Esophagus (tissue), 2 donors: ENCODE measurements at regions not wholly inside any gene's neighbourhood (a gene's known extent, or its start where the extent isn't known, plus 50 kb on each side); places are given as distances from the start of the nearest gene placed in this dataset.
"Not testable (repeated sequence)": the region's sequence is repeated elsewhere in the genome, so short reads cannot be mapped to it uniquely, and the experiment has no call there.

Source experiments
- H3K27ac ChIP-seq, 2 donors: one replicate each; pipeline ENCODE4 v1.5.1; 2013; ENCODE audit warnings: low read depth in 2 of 2, mild to moderate bottlenecking in 2 of 2, inconsistent platforms in 1 of 2, low read length in 1 of 2, moderate library complexity in 1 of 2
- H3K27me3 ChIP-seq, 2 donors: one replicate each; pipeline ENCODE4 v1.6.1; 2013; ENCODE audit warnings: low read length in 2 of 2, control low read depth in 1 of 2, mild to moderate bottlenecking in 1 of 2; ENCODE audit not compliant: insufficient read depth in 2 of 2, control insufficient read depth in 1 of 2
- H3K36me3 ChIP-seq, 2 donors: one replicate each; pipeline ENCODE4 v1.6.1; 2013; ENCODE audit warnings: low read length in 1 of 2; ENCODE audit not compliant: control insufficient read depth in 2 of 2, insufficient read depth in 2 of 2
- H3K4me1 ChIP-seq, 2 donors: one replicate each; pipeline ENCODE4 v1.6.1; 2013; ENCODE audit warnings: low read length in 1 of 2; ENCODE audit not compliant: control insufficient read depth in 2 of 2, insufficient read depth in 2 of 2
- H3K4me3 ChIP-seq, 2 donors: one replicate each; pipeline ENCODE4 v1.5.1; 2013; ENCODE audit warnings: low read length in 2 of 2, mild to moderate bottlenecking in 2 of 2, low read depth in 1 of 2, moderate library complexity in 1 of 2
- H3K9me3 ChIP-seq, 2 donors: one replicate each; pipeline ENCODE4 v1.6.1; 2013; ENCODE audit warnings: mild to moderate bottlenecking in 2 of 2, low read depth in 1 of 2, low read length in 1 of 2, moderate library complexity in 1 of 2; ENCODE audit not compliant: control insufficient read depth in 2 of 2, insufficient read depth in 1 of 2
- WGBS, 2 donors: extraction: QIAGEN DNeasy Blood & Tissue Kit; methylation state at CpG; one replicate each; pipeline ENCODE4 v1.1.7; 2013; 5-methylcytosine and 5-hydroxymethylcytosine counted together
- donor health status: healthy with polysubstance abuse.
- donor health status: Bipolar disorder and iron deficiency.

DNA sequence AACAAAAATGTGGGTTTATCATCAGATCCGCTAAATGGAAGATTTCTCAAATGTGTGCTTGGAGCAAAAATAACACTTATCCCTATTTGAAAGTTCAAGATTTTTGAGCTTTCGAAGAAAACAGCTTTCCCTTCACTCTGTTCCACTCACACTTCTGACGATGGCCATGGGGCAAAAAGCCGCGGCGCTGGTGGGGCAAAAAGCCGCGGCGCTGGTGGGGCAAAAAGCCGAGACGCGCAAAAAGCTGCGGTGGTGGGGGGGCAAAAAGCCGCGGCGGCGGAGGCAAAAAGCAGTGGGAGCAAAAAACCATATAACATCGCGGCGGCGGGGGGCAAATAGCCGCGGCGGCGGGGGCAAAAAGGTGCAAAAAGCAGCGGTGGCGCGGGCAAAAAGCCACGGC lies 1631.5 kb downstream of the RPIA start:
- H3K4me1 ChIP-seq, H3K27me3 ChIP-seq, H3K27ac ChIP-seq, H3K9me3 ChIP-seq, H3K36me3 ChIP-seq: not testable (repeated sequence)
- 5 to 8% methylated on average over 25 to 28 of the region's 29 CpGs for WGBS, 2 donors
- H3K4me3 ChIP-seq: peak overlapping the region in 1 of 2 donors; percentile 72

GRCh38 chr2:90323612-90324558 lies 1632.4 kb downstream of the RPIA start:
- H3K4me1 ChIP-seq, H3K27ac ChIP-seq, H3K36me3 ChIP-seq, H3K27me3 ChIP-seq, H3K9me3 ChIP-seq: not testable (repeated sequence)
- 2 to 3% methylated on average over 58 to 119 of the region's 134 CpGs for WGBS, 2 donors
- peak overlapping the region; percentile 37 to 72 for H3K4me3 ChIP-seq

DNA sequence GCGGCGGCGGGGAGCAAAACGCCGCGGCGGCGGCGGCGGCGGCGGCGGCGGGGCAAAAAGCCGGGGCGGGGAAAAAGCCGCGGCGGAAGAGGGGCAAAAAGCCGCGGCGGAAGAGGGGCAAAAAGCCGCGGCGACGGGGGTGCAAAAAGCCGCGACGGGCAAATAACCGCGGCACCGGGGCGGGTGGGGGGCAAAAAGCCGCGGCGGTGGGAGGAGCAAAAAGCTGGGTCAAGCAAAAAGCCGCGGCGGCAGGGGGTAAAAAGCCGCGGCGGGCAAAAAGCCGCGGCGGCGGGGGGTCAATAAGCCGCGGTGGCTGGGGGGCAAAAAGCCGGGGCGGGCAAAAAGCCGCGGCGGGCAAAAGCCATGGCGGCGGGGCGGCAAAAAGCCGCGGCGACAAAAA lies 1633.2 kb downstream of the RPIA start:
- H3K4me1 ChIP-seq, H3K36me3 ChIP-seq, H3K27me3 ChIP-seq, H3K27ac ChIP-seq, H3K9me3 ChIP-seq: not testable (repeated sequence)
- 1 to 3% methylated on average over 19 to 34 of the region's 59 CpGs for WGBS, 2 donors
- H3K4me3 ChIP-seq: peak overlapping the region in 1 of 2 donors; percentile 72

- not testable (repeated sequence) for H3K9me3 ChIP-seq, H3K36me3 ChIP-seq, H3K4me1 ChIP-seq, H3K27ac ChIP-seq, H3K27me3 ChIP-seq
- peak overlapping the region in 1 of 2 donors; percentile 39 for H3K4me3 ChIP-seq
- WGBS, 2 donors: 4 to 7% methylated on average over 43 to 64 of the region's 74 CpGs
Measured at GRCh38 chr2:90325796-90326353, 1634.4 kb downstream of the RPIA start.

GRCh38 chr2:90355546-90355945 lies 1664.1 kb downstream of the RPIA start:
- WGBS, 2 donors: 73% methylated on average over 4 to 8 of the region's 9 CpGs
- not testable (repeated sequence) for H3K27ac ChIP-seq, H3K9me3 ChIP-seq, H3K36me3 ChIP-seq, H3K27me3 ChIP-seq, H3K4me3 ChIP-seq, H3K4me1 ChIP-seq

- H3K27ac ChIP-seq, H3K36me3 ChIP-seq, H3K27me3 ChIP-seq, H3K4me3 ChIP-seq, H3K9me3 ChIP-seq, H3K4me1 ChIP-seq: not testable (repeated sequence)
- 55 to 75% methylated on average over 9 to 11 of the region's 15 CpGs for WGBS, 2 donors
Measured at GRCh38 chr2:90359344-90359743, 1667.9 kb downstream of the RPIA start.

- peak overlapping the region in 1 of 2 donors; percentile 22 for H3K4me3 ChIP-seq
- not testable (repeated sequence) for H3K9me3 ChIP-seq, H3K27me3 ChIP-seq, H3K27ac ChIP-seq, H3K4me1 ChIP-seq, H3K36me3 ChIP-seq
- 14 to 18% methylated on average over 62 to 68 of the region's 93 CpGs for WGBS, 2 donors
Measured at GRCh38 chr2:90359887-90360730, 1668.6 kb downstream of the RPIA start.

GRCh38 chr2:90360731-90361035 lies 1669.2 kb downstream of the RPIA start:
- peak overlapping the region in 1 of 2 donors; percentile 22 for H3K4me3 ChIP-seq
- WGBS, 2 donors: 14 to 20% methylated on average over 28 to 30 of the region's 30 CpGs
- H3K27ac ChIP-seq: not testable (repeated sequence)

More at GRCh38 chr2:90360731-90361035, 1669.2 kb downstream of the RPIA start:
- H3K4me1 ChIP-seq, H3K9me3 ChIP-seq, H3K27me3 ChIP-seq, H3K36me3 ChIP-seq: not testable (repeated sequence)
